DND-41 (cell line): ENCODE measurements at regions not wholly inside any gene's neighbourhood (a gene's known extent, or its start where the extent isn't known, plus 50 kb on each side); places are given as distances from the start of the nearest gene placed in this dataset.

Experiments used
- CTCF ChIP-seq: IDR thresholded peaks from 2 replicates; pipeline ENCODE4 v1.5.1; 2012; ENCODE audit warnings: borderline replicate concordance, low read length, moderate library complexity, mild to moderate bottlenecking; ENCODE audit not compliant: poor library complexity, severe bottlenecking; ENCODE audit errors: extremely low read depth
- EZH2 ChIP-seq: IDR thresholded peaks from 3 replicates; pipeline ENCODE4 v1.6.1; 2012; ENCODE audit warnings: borderline replicate concordance, low read depth, mild to moderate bottlenecking, moderate library complexity, low read length, inconsistent platforms; ENCODE audit not compliant: severe bottlenecking

- TF ChIP-seq CTCF (no peak), EZH2 (no peak)
These were observed 91.2 kb upstream of the NAALADL2 start for GRCh38 chr3:174767853-174768382.
